NOMO-1 treated with dmso at 0.1 percent for 144 hours (cell line): ENCODE measurements at regions not wholly inside any gene's neighbourhood (a gene's known extent, or its start where the extent isn't known, plus 50 kb on each side); places are given as distances from the start of the nearest gene placed in this dataset.

Experiments used
- DNase-seq: peaks from one replicate; lab custom pipeline; 2025; ENCODE audit not compliant: unreplicated experiment; lab: John Stamatoyannopoulos, UW

DNA sequence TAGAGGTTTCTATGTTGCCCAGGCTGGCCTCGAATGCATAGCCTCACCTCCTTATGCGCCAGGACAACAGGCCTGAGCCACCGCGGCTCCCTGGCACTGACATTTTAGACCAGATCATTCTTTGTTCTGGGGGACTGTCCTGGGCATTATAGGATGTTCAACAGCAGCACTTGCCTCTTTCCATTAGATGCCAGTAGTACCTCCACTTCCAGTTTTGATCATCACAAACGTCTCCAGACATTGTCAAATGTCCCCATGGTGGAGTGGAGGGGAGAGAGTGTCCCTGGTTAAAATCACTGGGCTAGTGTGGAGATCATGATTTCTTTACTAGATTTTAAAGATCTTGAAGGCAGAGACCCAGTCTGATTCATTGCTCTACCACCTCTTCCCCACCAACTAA lies 125.2 kb upstream of the MKLN1 start:
- DNase-seq = no peak

DNA sequence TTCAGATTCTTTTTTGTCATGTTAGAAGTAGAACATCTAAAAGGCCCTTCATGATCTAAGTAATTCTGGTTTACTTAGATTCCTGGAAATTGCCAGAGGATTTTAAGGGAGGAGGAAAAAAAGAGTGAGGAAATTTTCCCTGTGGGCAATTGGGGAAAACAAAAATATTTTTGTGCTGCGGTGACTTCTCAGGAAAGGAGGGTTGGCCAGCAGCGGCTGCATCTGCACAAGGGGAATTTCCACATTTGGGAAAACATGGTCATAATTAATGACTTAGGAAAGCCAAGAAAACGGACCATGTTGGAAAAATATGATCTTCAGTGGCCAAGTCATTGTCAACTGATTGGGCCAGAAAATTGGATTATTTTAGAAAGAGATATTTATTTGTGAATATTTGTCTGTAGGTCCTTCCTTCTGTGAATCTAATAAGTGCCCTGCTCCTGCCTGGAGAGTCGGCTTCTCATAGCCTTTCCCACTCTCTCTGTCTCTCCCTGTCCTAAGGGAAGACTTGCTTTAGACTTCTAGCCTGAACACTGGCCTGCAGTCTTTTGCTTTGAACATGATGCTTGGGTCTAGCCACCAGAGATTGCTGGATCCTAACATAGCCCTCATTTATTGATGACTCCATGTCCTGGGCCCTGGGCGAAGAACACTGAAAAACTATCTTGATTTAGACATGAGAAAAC lies 124.2 kb upstream of the MKLN1 start:
- DNase-seq = no peak

DNA sequence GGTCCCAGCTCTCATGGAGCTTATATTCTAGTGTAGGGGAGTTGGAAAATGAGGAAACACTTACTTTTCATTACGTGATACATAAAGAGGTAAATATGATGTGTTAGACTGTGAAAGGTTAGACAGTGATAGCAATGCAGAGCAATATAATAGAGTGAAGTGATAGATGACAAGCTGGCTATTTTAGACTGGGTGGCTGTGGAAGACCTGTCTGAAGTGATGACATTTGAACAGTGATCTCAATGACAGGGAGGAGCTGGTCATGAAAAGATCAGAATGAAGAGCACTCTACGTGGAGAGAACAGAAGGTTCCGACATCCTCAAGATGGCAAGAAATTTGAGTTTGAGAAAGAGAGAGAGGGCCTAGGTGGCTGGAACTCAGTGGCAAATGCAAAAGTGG lies 118.9 kb upstream of the MKLN1 start:
- DNase-seq = no peak

DNA sequence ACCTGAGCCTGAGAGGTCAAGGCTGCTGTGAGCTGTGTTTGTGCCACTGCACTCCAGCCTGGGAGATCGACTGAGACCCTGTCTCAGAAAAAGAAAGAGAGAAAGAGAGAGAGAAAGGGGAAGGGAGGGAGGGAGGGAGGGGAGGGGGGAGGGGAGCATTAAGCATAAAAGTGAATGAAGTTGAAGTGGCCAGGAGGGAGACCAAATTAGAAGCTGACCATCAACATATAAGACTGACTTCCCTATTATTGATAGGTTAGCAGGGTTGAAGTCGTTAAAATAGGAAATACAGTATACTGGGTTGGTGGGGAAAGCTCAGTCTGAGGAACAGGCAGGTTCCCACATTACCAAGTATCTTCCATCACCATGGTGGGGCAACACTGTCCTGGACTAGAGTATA lies 117.1 kb upstream of the MKLN1 start:
- no peak for DNase-seq

DNA sequence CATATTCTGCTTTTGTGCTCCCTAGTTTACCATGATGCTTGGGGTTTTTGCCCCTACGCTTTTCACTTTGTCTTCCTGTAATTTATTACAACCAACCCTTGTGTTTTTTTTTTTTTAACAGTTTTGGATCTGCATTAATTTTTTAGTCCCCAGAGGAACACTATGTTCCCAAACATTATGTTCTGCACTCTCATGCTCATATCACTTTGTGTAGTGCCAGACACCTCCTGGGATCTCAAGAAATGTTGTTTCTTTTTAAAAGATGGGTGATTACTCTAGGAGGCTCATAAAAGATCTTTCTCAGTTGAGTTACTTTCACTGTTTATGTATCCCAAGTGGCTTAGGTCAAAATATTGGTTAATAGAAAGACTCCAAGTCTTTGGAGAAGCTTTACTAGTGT lies 116.2 kb upstream of the MKLN1 start:
- DNase-seq = no peak

DNA sequence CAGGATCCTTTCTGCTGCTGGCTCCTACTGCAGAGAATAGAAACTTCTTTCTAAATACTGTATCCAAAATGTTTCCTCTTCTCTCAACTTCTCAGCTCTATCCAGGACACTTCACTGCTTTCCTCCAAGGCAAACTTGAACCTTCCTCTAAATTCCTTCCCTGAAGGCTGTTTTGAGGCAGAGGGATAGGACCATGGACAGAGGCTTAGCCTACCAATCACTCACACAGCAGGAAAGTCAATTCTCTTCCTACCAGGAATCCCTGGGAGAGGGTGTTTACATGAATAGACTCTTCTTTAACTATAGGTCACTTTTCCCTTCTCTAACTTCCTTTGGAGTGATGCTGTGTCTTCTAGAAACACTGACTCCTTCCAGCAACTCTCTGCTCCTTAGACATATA lies 115.6 kb upstream of the MKLN1 start:
- DNase-seq = no peak

DNA sequence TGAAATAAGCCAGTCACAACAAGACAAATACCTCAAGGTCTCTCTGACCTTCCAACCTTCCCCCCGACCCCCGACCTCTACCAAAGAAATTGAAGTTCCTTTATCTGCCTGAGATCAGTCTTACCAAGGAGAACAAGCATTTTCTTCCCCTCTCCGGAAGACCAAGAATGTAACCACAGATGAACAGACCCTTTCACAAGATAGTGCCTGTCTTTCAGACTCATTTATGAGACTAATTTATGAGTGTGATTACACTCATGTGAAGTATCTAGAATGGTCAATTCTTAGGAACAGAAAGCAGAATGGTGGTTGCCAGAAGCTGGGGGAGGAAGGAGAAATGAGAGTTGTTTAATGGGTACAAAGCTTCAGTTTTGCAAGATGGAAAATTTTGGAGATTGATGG lies 108.9 kb upstream of the MKLN1 start:
- DNase-seq = peak; percentile 45

DNA sequence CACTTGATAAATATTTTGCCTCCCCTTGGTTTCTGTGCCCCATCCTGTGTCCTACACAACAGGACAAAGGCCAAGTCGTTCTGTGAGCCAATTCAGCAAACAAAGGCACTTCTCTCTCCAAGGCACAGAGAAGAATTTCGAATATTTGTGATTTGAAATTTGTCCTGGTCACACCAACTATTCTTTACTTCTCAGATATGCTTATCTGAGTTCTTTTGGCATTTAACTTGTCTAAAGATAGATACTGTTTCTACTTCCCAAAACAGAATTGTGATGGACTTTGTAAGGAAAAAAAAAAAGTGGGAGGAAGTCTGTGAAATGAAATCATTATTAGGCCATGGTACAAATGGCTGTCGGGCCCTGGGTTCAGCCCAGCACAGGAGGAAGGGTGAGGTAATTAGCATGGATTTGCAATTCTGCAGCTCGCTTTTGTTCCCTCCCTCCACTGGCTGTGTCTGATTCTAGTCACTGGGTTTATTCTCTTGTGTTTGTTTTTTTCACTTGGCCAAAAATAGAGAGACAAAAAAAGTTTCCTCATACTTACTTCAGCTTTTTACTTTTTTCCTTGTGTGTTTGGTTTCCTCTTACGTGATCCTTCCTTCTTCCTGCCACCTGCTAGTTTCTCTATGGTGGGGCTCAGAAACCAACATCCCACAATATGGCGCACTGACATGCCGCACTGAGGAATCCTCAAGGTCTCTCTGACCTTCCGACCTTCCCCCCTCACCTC lies 108.2 kb upstream of the MKLN1 start:
- DNase-seq = peak; percentile 45

DNA sequence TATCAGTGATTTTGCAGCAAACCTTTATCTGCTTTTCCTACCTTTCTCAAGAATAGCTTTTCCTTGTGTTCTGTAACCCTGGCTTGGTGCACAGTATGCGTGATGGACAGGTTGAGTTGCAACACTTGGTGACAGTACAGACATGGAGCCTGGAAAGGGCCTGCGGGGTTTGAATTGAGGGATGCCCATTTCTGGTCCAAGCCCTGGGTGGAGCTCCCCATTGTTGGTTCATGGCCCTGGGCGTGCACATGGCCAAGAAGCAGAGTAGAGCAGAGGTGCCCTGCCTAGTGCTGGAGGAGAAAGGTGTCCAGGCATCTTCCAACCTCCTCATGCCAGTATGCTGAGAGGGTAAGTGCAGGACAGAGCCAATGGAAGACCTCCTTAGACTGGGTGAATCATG lies 106.6 kb upstream of the MKLN1 start:
- DNase-seq = no peak

DNA sequence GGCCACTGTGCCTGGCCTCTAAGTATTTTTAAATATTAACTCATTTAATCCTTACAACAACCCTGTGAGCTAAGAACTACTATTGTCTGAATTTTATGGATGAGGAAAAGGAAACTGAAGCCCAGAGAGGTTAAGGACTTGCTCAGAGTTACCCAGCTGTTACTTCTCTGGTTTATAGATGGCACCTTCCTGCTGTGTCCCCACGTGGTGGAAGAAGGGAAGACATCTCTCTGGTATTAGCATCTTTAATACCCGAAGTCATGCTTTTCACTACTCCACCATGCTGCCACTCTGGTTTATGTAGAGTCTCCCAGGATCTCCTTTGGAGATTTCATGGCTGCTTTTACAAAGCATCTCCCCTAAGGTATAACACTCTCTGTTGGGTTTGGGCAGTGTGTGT lies 105.5 kb upstream of the MKLN1 start:
- no peak for DNase-seq

DNA sequence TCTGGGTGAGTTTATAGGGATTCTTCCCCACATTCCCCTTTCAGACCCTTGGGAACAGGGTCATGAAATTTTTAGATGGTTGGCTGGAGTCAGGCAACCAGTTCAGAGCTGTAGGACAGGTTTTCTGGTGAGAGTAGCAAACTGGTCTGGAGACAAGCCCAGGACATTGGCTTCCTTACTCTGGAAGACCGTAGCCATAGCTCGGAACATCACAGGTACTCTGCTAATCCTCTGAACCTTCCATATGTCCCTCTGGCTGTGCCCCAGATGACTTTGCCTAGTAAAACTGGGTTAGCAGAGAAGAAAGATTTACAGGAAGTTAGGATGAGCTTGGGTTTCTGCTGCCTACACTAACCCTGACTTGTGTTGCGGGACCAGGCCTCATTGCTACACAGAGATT lies 104.5 kb upstream of the MKLN1 start:
- DNase-seq = no peak

DNA sequence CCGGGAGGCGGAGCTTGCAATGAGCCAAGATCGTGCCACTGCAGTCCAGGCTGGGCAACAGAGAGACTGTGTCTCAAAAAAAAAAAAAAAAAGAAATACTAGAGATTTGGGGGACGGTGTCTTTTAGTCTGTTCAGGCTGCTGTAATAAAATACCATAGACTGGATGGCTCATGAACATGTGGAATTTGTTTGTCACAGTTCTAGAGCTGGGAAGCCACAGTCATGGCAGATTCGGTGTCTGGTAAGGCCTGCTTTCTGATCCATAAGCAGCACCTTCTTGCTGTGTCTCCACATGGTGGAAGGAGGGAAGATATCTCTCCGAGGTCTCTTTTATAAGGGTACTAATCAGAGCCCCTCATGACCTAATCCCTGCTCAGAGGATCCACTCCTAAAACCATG lies 102.7 kb upstream of the MKLN1 start:
- no peak for DNase-seq

DNA sequence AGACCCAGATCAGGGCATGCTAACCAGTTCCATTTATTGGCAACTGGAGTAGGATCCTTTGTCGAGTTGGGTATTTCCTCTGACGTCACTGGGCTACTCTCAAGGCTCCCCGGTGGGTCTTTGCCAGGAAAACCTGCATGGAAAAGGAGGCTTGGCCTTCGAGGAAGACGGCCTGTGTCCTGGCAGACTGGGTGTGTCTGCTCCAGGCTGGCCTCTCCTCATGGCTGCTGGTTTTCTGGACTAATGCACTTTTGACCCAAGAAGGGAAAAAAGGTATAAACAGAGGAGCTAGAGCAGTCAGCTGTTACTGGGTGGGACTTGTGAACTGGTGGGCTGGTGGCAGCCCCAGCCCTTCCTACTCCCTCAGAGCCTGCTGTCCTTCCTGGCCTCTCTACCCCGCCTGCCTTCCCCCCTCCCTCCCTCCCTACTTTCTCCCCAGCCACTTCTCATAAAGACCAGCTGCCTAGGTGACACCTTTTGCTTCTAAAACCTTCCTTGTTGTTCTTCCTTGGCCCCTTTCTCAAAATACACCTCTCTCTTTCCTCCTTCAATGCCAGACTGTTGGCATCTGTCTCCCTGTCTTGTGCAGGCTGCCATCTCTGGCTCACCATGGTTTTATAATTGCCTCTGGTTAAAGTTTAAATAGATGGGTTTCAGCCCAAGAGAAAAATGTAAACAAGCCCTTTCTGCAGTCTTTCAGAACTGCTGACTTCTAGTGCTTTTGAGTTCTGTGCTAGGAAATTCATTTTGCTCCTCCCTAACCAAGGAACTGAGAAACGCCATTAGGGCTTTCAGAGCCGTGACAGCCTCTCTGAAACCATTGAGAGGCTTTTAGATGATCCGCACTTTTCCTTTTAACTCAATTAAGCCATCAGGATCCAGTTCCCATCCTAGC lies 101.8 kb upstream of the MKLN1 start:
- no peak for DNase-seq

DNA sequence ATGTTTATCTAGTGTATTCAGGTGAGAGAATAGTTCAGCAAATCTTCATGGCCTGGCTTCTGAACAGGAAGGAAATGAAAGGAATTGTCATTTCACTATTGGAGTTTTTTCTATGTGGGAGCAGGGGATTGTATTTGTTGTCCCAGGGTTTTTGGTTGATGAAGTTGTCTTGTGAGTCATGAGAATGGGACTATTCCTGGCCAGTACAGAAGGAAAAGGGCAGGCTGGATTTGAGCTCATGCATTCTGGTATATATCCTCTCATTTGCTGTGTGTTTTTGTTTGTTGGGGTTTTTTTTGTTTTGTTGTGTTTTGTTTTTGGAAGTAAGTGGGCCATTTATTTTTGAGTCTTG lies 101.2 kb upstream of the MKLN1 start:
- no peak for DNase-seq

DNA sequence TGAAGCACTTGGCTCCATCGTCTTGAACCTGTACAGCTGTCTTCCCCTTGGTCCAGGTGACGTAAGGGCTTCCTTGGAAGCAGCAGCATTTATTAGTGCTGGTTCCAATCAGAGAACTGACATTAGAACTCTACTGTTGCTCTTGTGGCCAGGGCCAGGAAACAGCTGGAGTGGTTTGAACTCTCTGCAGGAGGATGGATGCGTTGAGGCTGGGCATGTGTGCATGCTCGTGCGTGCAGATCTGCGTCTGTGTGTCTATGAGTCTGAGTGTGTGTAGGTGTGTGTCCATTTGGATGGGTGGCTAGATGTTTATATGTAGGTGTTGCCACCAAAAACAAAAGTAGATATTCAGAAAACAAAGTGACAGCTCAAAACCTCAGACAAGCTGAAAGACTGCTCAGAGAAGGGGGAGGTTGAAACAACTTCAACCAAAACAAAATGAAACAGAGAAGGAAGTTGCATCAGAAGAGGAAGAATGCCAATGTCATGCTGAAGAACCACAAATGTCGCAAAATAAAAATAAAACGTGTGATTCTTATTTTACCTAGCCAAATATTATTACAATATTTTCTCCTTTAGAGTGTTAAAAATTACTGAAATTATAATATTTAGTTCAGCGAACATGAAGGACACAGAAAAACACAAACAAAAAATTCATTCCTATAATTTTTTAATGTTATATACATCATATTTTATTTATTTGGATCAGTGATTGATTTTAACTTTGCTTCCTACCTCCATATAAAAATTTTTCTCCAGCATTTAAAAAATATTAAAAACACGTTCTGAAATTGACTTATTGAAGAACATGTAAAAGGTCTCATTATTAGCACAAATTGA lies 96.1 kb upstream of the MKLN1 start:
- DNase-seq = peak; percentile 59

DNA sequence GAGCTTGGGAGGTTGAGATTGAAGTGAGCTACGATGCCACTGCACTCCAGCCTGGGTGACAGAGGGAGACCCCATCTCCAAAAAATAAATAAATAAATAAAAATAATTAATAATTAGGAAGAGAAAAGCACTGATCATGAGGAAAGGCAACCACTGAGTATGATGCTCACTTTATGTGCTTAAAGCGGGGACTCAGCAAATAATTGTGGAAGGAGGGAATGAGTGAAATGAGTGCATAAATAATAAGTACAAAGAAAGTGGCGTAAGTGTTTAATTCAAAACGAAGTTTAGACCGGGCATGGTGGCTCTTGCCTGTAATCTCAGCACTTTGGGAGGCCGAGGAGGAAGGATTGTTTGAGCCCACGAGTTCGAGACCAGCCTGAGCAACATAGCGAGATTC lies 94.9 kb upstream of the MKLN1 start:
- DNase-seq = no peak

DNA sequence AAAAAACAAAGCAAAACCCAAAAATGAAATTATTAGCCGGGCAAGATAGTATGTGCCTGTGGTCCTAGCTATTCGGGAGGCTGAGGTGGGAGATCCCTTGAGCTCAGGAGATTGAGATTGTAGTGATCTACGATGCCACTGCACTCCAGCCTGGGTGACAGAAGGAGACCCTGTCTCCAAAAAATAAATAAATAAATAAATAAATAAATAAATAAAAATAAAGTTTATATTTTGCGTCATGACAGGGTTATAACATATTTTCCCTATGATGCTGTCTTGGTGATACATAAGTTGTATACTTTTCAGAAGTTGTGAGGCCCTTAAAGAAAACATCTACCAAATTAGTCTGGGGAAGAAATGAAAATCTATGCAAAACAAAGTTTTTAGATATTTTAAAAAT lies 94.5 kb upstream of the MKLN1 start:
- no peak for DNase-seq

DNA sequence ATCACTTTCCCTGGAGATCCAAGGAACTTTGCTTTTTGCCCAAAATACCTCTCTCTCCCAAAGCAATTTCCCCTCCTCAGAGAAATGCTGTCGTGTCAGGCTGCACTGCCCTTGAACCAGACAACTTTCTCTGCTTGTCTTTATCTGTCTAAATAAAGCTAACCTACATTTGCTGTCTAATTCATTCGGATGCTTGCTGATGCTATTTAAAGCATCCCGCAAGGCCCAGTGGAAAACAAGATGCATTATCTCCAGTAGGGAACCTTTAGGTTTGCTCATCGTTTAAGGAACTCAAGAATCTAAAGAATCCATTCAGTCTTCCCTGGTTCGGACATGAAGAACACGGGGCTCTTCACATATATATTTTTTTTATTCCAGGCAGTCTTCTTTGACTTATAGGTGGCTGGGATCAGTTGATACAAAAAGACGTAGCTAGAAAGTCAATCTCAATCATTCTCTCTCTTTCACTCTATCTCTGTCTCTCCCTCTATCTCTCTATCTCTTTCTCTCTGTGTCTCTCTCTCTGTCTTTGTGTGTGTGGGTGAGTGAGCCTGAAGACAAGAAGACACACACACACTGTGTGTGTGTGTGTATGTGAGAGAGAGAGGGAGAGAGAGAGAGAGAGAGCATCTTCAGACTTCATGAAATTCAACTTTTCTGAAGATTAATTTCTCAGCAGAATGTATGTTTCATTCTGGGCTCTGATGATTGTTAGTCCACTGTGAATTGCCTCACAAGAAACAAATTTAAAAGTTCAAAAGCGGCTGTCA lies 92.8 kb upstream of the MKLN1 start:
- DNase-seq = no peak

DNA sequence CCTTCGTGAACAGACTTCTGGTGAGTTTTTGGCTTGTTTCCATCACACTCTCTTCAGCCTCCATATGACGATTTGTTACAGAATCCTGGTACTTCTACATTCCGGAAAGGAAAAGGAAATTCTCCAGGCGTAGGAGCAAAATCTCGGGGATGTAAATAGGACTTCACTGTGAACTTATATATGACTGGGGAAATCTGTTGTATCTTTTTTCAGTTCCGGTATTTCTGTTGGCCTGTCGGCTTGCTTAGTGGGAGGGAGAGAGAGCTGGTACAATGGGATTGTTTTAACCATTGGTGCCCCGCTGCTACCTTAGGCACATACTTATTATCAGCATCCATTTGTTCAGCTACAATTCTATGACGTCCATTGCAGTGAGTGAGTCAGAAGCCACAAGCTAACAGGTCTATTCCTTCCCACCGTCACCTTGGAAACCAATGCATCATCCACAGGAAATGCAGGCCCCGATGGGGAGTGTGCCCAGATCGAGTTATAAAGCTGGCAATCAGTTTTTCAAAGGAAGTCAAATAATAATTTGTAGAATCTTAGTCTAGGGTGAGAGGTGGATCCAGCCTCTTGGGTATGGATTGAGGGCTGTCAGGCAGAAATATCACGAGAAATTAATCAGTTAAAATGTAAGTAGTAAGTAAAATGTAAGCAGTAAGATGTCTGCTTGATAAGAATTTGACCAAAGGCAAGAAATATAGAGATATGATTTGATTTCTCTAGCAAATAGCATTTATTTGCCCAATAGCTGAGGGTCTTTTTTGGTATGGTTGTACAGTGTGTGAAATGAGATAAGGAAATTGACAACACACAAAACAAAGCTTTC lies 92.0 kb upstream of the MKLN1 start:
- no peak for DNase-seq

DNA sequence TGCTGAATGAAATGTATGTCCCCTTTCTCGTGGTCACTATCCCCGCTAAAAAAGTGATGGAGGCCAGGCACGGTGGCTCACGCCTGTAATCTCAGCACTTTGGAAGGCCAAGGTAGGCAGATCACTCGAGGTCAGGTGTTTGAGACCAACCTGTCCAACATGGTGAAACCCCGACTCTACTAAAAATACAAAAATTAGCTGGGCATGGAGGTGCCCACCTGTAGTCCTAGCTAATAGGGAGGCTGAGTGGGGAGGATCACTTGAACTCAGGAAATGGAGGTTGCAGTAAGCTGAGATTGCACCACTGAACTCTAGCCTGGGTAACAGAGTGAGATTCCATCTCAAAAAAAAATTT lies 91.4 kb upstream of the MKLN1 start:
- DNase-seq = no peak
